IMR-90 (cell line): ENCODE measurements at regions not wholly inside any gene's neighbourhood (a gene's known extent, or its start where the extent isn't known, plus 50 kb on each side); places are given as distances from the start of the nearest gene placed in this dataset.

Experiments used
- ATAC-seq: fragments of 200-7000 bp; cut with Tn5 transposase; 2 replicates; pipeline ENCODE4 v1.9.1; 2020; ENCODE audit warnings: low read depth, mild to moderate bottlenecking, moderate library complexity
- BruUV-seq: library from RNA; stranded (reverse); fragments of 400-500 nt; replicated peaks from 2 replicates; lab custom pipeline; 2021; lab: Mats Ljungman, UMichigan
- CTCF ChIA-PET: fragments of 300-600 bp; formaldehyde crosslinking; extraction: SDS; loops from one replicate; lab custom pipeline; 2021; ENCODE audit warnings: antibody characterized with exemption; lab: Yijun Ruan, JAX
- POLR2A ChIA-PET: fragments of 300-600 bp; sonication (Branson Sonifier 250); formaldehyde crosslinking; loops from one replicate; lab custom pipeline; 2022; ENCODE audit warnings: antibody characterized with exemption; ENCODE audit not compliant: unreplicated experiment; lab: Charles Lee
- DNase-seq: peaks from one replicate; pipeline ENCODE4 v3.0.0; 2013
- H2AFZ ChIP-seq: replicated peaks from 2 replicates; pipeline ENCODE3; 2013; ENCODE audit warnings: low read length, mild to moderate bottlenecking; ENCODE audit not compliant: poor library complexity
- H2AK5ac ChIP-seq: 2 replicates; pipeline ENCODE4 v1.6.1; 2013; ENCODE audit warnings: low read depth, low read length, inconsistent platforms
- H2AK9ac ChIP-seq: replicated peaks from 2 replicates; pipeline ENCODE3; 2013; ENCODE audit warnings: mild to moderate bottlenecking, low read depth, low read length, moderate library complexity; ENCODE audit not compliant: poor library complexity
- H2BK120ac ChIP-seq: 2 replicates; pipeline ENCODE4 v1.6.1; 2013; ENCODE audit warnings: low read depth, low read length, inconsistent platforms
- H2BK15ac ChIP-seq: 3 replicates; pipeline ENCODE4 v1.6.1; 2013; ENCODE audit warnings: low read depth, low read length, inconsistent platforms
- H2BK20ac ChIP-seq: 2 replicates; pipeline ENCODE4 v1.6.1; 2013; ENCODE audit warnings: low read depth, mild to moderate bottlenecking, inconsistent platforms, low read length, moderate library complexity
- H2BK5ac ChIP-seq: 2 replicates; pipeline ENCODE4 v1.6.1; 2013; ENCODE audit warnings: mild to moderate bottlenecking, low read depth, low read length, inconsistent platforms; ENCODE audit not compliant: poor library complexity, severe bottlenecking
- H3K14ac ChIP-seq: replicated peaks from 2 replicates; pipeline ENCODE4 v1.6.1; 2013; ENCODE audit warnings: low read depth, low read length, inconsistent platforms
- H3K18ac ChIP-seq: 2 replicates; pipeline ENCODE4 v1.6.1; 2013; ENCODE audit warnings: low read depth, low read length, control low read depth
- H3K23ac ChIP-seq: 2 replicates; pipeline ENCODE4 v1.6.1; 2013; ENCODE audit warnings: low read depth, low read length, inconsistent platforms
- H3K27ac ChIP-seq: 2 replicates; pipeline ENCODE4 v1.5.1; 2013; ENCODE audit warnings: mild to moderate bottlenecking, control low read depth, low read length; ENCODE audit not compliant: insufficient read depth
- H3K27me3 ChIP-seq: 2 replicates; pipeline ENCODE4 v1.6.1; 2013; ENCODE audit warnings: low read length; ENCODE audit not compliant: control insufficient read depth, insufficient read depth
- H3K36me3 ChIP-seq: 2 replicates; pipeline ENCODE4 v1.6.1; 2013; ENCODE audit warnings: low read length, mixed read lengths; ENCODE audit not compliant: control insufficient read depth, insufficient read depth
- H3K4ac ChIP-seq: 2 replicates; pipeline ENCODE4 v1.6.1; 2013; ENCODE audit warnings: low read depth, low read length, inconsistent platforms
- H3K4me1 ChIP-seq: 2 replicates; pipeline ENCODE4 v1.6.1; 2013; ENCODE audit warnings: low read length, mixed read lengths; ENCODE audit not compliant: control insufficient read depth, insufficient read depth
- H3K4me2 ChIP-seq: 2 replicates; pipeline ENCODE4 v1.6.1; 2013; ENCODE audit warnings: low read depth, mild to moderate bottlenecking, control low read depth, low read length, moderate library complexity
- H3K4me3 ChIP-seq: 2 replicates; pipeline ENCODE4 v1.5.1; 2013; ENCODE audit warnings: low read depth, mild to moderate bottlenecking, control low read depth, low read length, moderate library complexity; ENCODE audit not compliant: insufficient read depth
- H3K56ac ChIP-seq: 2 replicates; pipeline ENCODE4 v1.6.1; 2013; ENCODE audit warnings: low read length, inconsistent platforms; ENCODE audit not compliant: insufficient read depth; ENCODE audit errors: extremely low read depth
- H3K79me1 ChIP-seq, 2 experiments: 2 replicates each; pipeline ENCODE4 v1.6.1; 2013; ENCODE audit warnings: low read length in 2 of 2, inconsistent platforms in 1 of 2, low read depth in 1 of 2
- H3K9ac ChIP-seq: 2 replicates; pipeline ENCODE4 v1.6.1; 2013; ENCODE audit warnings: low read depth, low read length, control low read depth
- H3K9me1 ChIP-seq: 2 replicates; pipeline ENCODE4 v1.6.1; 2013; ENCODE audit warnings: low read length, inconsistent platforms; ENCODE audit not compliant: insufficient read depth
- H3K9me3 ChIP-seq: 2 replicates; pipeline ENCODE4 v1.6.1; 2013; ENCODE audit warnings: low read length; ENCODE audit not compliant: control insufficient read depth, insufficient read depth
- H4K20me1 ChIP-seq: 2 replicates; pipeline ENCODE4 v1.6.1; 2013; ENCODE audit warnings: low read length, inconsistent platforms; ENCODE audit not compliant: insufficient read depth
- H4K5ac ChIP-seq: 2 replicates; pipeline ENCODE4 v1.6.1; 2013; ENCODE audit warnings: mild to moderate bottlenecking, low read depth, low read length, control low read depth
- H4K8ac ChIP-seq, 2 experiments: 2 replicates each; pipeline ENCODE4 v1.6.1; 2013; ENCODE audit warnings: low read depth in 2 of 2, low read length in 2 of 2, control low read depth in 1 of 2, inconsistent platforms in 1 of 2
- H4K91ac ChIP-seq: 2 replicates; pipeline ENCODE4 v1.6.1; 2013; ENCODE audit warnings: low read depth, low read length, inconsistent platforms; ENCODE audit not compliant: insufficient read depth
- MAZ ChIP-seq: IDR thresholded peaks from 2 replicates; pipeline ENCODE4 v1.6.1; 2012; ENCODE audit warnings: low read depth, mild to moderate bottlenecking, low read length, improper control_type of control experiment, moderate library complexity, borderline replicate concordance
- WGBS, 2 experiments: methylation state at CpG; one replicate each; pipeline versions ENCODE4 v1.1.5 to v1.1.7; 2013; ENCODE audit warnings: missing lambda C conversion rate in 2 of 2; ENCODE audit not compliant: insufficient read length in 1 of 2; ENCODE audit errors: extremely low coverage in 2 of 2; 5-methylcytosine and 5-hydroxymethylcytosine counted together
- dilution Hi-C: fragments of 300-500 bp; cut with HindIII; formaldehyde crosslinking; loops from one replicate; pipeline ENCODE4 v1.14.3; 2018; ENCODE audit warnings: low sequenced_read_pairs; ENCODE audit not compliant: unreplicated experiment
- in situ Hi-C: fragments of 300-500 bp; cut with MboI; formaldehyde crosslinking; loops from 3 replicates; pipeline ENCODE4 v1.14.3; 2019; ENCODE audit warnings: low sequenced_read_pairs, inconsistent platforms, mixed read lengths
- intact Hi-C: fragments of 100-400 bp; cut with micrococcal nuclease; formaldehyde crosslinking; loops from 2 replicates; pipeline ENCODE4 v1.10.0; 2022
- TF ChIP-seq, protein P1 (sequence below): fragments of 150-350 bp; IDR thresholded peaks from 2 replicates; pipeline ENCODE4 v1.6.1; 2017; ENCODE audit warnings: mild to moderate bottlenecking, antibody characterized with exemption, low read length, low read depth

DNA sequence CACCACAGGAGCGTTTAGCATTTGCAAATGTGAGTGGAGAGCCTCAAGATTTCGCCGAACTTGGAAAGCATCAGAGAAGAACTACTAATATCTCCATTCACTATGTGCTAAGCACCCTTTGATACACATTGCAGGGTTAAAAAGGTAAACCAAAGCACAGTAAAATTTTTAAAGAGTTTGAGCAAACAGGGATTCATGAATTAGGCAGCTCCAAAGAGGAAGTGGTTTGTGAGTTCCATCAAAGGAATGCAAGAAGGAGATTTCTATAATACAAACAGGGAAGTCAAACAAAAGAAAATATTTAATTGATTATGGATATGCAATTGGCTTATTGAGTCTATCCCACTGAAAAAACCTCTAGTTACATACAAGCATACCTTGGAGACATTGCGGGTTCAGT lies 81.1 kb upstream of the TMEM72 start:
- peak; percentile 80 for ATAC-seq

More for the DNA sequence above, 81.1 kb upstream of the TMEM72 start:
- Histone ChIP-seq H2BK120ac (peak overlapping the region; percentile 99), H2AK9ac (no peak overlapping the region), H3K36me3 (no peaks in the 10 kb centered on the region), H2BK15ac (peak overlapping the region; percentile 99; the same call in 1 of the 3 replicates), H3K18ac (peak overlapping the region; percentile 80), H2AK5ac (peak overlapping the region; percentile 97; the same call in 1 of the 2 replicates), H3K4me2 (peak overlapping the region; percentile 1; the same call in 1 of the 2 replicates), H3K9me1 (peaks cover 17% of the 10 kb centered on the region), H3K27ac (peak overlapping the region; percentile 63), H3K79me1 (no peaks in the 10 kb centered on the region), H3K4me3 (no peak overlapping the region), H3K14ac (peak overlapping the region; percentile 95), H3K4ac (peak overlapping the region; percentile 95), H3K56ac (peak overlapping the region; percentile 70), H3K23ac (peak overlapping the region; percentile 84; the same call in 1 of the 2 replicates), H3K9ac (no peak overlapping the region), H3K27me3 (no peaks in the 10 kb centered on the region), H4K8ac (peak overlapping the region; percentile 81 to 88), H2AFZ (peak overlapping the region; percentile 44), H4K91ac (peak overlapping the region; percentile 92; the same call in 1 of the 2 replicates), H4K5ac (peak overlapping the region; percentile 70; the same call in 1 of the 2 replicates), H4K20me1 (no peaks in the 10 kb centered on the region), H3K9me3 (no peaks in the 10 kb centered on the region), H3K4me1 (peaks cover 16% of the 10 kb centered on the region), H2BK20ac (peak overlapping the region; percentile 99), H2BK5ac (peak overlapping the region; percentile 79)
- in situ Hi-C loops, result no loop called here
- TF ChIP-seq, protein P1, sequence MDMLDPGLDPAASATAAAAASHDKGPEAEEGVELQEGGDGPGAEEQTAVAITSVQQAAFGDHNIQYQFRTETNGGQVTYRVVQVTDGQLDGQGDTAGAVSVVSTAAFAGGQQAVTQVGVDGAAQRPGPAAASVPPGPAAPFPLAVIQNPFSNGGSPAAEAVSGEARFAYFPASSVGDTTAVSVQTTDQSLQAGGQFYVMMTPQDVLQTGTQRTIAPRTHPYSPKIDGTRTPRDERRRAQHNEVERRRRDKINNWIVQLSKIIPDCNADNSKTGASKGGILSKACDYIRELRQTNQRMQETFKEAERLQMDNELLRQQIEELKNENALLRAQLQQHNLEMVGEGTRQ, result no peak
- TF ChIP-seq MAZ, result no peak
- CTCF ChIA-PET, result interaction anchor here (0.6 to 1.4 kb wide), 3 partner anchors 8 to 79 kb away, joined by 3 to 4 read pairs (median 3); no protein-coding TSS in a partner anchor
- DNase-seq, result peak; percentile 74
- intact Hi-C loops, result no loop called here
- WGBS, 2 experiments, result no CpG with 5 or more reads among the region's 4 CpGs
- POLR2A ChIA-PET, result no interaction called here
- dilution Hi-C loops, result no loop called here
- BruUV-seq, result no TSS peak
